GM10847 (cell line): ENCODE measurements at regions not wholly inside any gene's neighbourhood (a gene's known extent, or its start where the extent isn't known, plus 50 kb on each side); places are given as distances from the start of the nearest gene placed in this dataset.

Source experiments
- POLR2A ChIP-seq: IDR thresholded peaks from 2 replicates; pipeline ENCODE4 v1.6.1; 2011; ENCODE audit not compliant: insufficient read length; ENCODE audit errors: extremely low read depth

DNA sequence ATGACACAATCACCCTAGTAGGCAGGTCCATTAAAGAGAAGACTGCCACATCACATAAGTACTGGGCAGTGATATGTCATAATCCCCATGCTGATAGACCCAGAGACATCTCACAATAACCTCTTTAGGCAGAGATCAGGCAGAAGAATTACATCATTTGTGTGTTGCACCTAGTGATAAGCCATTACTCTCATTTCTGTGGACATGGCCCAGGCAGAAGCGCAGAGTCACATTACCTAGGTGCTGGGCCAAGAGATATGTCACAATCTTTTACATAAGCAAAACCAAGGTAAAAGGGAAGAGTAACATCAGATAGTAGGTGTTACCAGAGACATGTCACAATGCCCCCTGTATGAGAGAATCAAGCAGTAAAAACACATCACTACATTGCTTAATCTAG lies 71.9 kb downstream of the ZNF726 start:
- no peak for TF ChIP-seq POLR2A

DNA sequence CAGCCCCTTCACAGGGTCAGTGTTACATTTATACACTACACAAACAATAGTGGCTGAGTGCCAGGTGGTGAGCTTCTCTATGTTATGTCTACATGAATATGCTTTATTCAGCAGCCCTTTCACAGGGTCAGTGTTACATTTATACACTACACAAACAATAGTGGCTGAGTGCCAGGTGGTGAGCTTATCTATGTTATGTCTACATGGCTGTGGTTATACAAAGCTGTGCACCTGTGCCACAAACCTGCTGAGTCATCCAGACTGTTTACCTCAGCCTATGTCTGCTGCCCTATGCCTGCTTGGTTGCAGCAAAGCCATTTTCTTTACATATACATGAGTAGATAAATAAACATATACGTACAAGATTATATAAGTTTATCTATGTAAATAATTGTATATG lies 76.5 kb downstream of the ZNF726 start:
- TF ChIP-seq POLR2A = no peak

DNA sequence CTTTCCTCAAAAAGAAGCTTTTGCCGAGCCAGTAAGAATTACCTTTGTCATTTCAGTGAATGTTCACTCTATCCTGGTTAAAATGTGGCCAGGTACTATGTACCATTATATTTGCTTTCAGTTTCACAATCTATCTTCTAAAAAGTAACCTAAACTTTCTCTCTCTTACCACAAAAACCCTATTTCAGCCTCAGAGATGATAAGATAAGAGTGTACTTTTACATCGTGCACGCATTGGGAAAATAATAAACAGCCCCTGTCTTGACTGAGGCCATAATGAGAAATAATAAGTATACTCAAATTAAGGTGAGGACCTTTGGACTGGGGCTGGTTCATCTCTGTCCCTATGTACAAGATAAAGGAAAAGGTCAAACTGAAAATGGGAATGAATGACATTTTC lies 77.7 kb downstream of the ZNF726 start:
- TF ChIP-seq POLR2A = no peak

DNA sequence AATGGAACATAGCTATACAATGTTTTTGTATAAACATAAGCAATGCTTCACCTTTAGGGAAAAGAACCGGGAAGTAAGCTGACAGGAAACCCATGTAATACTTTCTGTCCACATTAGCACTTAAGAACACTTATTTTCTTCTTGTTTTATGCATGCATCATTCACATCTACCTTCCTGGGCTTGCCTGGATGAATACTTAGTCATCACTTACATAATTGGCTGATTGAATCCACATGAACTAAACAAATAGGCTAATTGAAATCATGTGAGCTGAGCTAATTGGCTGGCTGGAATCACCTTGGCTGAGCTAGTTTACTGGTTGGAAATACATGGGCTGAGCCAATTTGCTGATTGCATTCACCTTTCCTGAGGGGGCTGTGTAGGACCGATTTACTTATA lies 78.8 kb downstream of the ZNF726 start:
- no peak for TF ChIP-seq POLR2A

DNA sequence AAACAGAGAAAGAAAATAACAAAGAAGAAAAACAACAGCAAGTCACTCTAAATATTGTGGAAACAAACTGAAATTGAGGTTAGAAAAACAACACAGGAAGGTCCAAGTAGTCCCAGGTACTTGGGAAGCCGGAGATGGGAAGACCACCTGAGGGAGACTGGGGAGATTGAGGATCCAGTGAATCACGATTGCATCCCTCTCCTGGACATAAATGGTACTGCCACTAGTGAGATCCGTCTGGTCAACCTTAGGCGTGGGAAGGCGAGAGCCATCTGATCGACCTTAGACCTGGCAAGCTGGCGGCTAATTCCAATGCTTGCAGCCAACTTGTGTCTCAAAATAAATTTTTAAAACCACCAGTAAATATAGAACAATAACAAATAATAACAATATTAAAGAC lies 81.9 kb downstream of the ZNF726 start:
- TF ChIP-seq POLR2A = no peak

DNA sequence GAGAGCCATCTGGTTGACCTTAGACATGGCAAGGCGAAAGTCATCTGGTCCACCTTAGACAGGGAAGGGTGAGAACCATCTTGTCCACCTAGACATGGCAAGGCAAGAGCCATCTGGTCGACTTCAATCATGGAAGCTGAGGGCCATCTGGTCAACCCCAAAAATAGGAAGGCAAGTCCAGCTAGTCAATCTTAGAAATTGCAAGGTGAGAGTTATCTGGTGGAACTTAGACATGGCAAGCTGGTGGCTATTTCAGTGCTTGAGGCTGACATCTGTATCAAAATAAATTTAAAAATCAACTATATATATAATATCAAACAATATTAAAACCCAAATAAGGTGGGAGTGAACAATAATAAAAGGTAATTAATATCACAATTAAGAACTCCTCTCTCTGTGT lies 83.9 kb downstream of the ZNF726 start:
- no peak for TF ChIP-seq POLR2A

DNA sequence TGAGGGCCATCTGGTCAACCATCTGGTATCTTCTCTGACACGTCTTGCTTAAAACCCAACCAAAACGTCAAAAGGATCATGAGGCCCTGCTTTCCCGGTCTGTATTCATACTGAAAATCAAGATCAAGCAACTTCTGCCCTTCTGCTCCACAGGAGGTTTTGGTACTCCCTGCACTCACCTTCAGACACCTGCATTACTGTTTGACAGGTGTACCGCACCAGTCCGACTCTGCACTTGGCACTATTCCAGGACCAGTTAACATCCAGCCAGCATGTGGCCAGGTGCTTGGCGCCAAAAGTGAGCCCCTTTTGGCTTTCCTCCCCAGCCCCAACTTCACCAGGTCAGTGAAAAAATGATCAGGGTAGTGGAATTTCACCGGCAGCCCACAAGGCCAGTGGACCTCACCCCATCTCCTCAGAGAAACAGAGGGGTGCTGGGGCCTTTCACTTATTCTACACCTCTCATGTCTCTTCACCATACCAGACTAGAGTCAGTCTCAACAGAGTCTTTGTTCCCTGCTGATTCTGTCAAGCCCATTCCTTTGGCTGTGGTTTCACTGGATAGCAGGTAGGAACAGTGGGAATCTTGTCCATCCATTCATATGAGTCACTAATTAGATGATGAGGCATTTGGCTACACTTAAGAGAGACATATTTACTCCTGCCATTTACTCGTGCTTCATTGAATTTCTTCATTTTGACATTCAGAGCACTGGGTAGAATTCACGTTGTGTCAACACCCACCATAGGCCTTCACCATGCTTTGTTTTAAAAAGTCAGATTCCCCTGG lies 85.3 kb downstream of the ZNF726 start:
- no peak for TF ChIP-seq POLR2A

DNA sequence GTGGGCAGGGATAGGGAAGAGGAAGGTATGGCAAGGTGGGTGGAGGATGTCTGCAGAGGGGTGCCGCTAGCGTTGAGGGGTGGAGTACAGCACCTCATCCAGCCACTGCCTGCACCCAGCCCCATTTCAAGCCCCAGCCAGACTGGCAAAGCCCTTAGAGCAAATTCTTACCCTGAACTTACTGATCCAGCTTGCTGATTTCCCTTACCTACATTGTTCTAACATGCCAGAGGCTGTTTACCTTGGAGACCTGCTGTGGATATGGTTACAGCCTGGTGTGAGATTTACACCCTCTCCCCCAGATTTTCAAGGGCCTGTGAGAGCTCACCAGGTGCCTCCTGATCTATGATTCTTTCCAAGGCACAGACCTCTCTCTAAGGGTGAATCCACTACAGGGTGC lies 86.0 kb downstream of the ZNF726 start:
- TF ChIP-seq POLR2A = no peak

DNA sequence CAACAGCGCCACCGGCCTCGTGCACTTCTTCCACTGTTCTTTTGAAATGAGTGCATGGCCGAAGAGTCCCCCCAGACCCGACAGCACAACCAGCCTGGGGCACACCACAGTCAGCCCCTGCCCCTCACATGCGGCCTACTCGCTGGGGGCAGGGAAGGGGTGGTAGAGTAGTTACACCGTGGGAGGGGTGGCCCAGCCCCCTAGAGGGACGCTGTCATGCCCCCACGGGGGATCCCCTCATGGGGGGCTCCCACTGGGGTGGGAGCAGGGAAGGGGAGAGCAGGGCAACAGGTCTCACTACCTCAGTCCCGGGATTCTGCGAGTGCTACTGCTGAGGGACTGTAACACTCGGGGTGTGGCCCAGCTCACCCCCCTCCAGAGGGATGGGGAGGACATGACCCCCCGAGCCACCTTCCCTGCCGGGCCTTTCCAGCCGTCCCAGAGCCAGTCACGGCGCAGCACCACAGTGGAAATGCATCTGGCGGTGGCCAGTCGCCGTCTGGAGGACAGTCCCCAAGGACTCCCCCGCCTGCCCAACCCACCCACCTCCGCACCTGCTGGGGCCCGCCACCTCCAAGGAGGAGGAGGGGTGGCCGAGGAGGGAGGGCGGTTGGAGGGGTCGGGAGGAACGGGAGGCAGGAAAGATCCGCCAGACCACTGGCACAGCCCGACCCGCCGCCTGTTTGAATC lies 84.6 kb upstream of the ZNF254 start:
- TF ChIP-seq POLR2A = no peak

DNA sequence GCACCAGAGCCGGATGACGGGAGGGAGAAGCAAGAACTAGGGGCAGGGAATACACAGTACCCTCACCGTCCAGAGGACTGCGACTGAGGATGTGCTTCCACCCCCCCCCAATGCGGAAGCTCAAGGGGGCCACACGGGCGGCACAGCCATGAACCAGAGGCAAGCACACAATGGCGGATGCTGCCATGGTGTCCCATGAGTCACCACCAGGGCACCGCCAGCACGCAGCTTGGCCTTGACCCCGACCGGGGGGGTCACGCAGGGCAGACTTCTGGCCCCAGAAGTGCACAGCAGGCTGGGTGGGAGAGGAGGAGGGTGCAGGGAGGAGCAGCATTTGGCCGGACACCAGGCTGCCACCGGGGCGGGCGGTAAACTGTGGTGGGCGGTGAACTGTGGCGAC lies 83.5 kb upstream of the ZNF254 start:
- TF ChIP-seq POLR2A = no peak

DNA sequence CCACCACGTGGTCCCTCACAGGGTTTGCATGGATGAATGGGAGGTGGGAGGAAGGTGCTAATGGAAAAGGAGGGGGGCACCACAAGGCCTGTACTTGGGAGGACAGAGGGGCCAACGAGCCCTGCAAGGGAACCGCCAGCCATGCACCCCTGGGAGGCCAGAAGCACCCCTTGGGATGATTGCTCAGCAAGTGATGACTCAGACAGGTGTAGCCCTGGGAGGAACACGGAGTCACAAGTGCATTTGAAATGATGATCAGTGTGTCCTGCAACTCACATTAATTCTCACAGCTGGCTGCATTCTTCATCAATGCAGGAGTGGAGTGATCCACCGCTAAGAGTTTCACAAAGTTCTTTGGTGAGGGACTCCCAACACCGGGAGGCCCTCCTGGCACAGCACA lies 82.8 kb upstream of the ZNF254 start:
- TF ChIP-seq POLR2A = no peak

DNA sequence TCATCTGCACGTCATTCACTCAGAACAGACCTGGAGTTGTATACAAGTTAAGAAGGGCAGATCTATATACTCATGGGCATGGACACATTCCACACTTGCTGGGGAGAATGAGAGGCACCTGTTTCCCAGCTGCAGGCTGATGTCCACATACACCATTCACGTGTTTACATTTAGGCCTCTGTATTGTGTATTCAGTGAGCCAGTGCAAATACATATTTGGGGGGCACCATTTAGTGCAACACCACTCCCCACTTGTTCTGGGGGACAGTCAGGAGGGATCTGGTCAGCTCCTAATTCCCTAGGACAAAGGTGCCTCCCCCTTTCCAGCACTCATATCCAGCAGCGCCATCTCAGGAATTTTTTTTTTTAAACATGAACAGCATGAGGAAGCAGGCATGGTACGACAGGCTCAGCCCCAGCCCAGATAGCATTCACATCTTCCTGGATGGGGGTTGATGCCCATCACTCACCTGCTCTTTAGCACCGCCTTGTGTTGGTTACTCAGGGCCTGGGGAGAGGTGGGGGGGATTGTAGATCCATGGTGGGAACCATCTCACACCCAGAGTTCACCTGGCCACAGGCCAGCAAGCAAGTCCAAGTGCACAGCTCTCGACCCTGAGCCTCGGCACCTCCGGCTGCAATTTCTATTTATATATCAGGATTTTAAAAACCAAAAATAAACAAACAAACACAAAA lies 56.9 kb upstream of the ZNF254 start:
- no peak for TF ChIP-seq POLR2A

DNA sequence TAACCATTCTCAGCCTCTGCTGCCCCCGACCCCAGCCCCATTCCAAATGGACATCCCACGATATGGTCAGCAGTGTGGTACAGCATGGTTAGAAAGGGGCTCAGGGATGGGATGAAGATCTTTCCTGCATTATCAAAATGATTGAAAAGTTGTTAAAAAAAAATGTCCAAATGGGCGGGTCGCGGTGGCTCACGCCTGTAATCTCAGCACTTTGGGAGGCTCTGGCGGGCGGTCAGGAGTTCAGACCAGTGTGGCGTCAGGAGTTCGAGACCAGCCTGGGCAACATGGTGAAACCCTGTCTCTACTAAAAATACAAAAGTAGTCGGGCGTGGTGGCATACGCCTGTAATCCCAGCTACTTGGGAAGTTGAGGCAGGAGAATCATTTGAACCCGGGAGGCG lies 54.3 kb upstream of the ZNF254 start:
- no peak for TF ChIP-seq POLR2A

DNA sequence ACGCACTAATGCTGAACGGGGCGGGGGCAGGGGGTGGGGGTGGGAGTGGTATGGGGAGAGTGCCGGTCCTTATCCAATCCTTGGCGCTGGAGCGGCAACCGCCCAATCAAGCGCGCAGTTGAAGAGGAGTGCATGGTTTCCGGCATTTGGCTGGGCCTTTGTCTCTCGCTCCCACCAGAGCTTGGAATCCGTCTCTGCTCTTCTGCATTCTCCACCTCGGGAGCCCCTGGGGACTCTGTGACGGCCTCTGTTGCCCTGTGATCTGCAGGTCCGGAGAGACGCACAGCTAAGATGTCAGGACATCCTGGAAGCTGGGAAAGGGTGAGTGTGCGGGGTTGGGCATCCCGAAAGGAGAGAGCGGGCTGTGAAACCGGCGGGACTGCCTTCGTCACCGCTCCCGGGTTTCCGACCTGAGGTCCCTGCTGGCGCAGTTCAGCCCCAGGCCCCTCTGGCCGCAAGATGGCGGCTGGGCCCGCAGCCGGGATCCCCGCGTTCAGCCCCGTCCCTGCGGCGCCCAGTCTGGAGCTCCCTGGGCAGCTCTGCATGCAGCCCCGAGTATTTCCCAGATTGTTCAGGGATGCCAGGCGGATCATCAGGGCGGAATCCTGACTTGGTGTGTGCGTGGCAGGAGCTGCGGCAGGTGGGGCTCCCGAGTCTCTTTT lies 53.6 kb upstream of the ZNF254 start:
- TF ChIP-seq POLR2A = peak; percentile 70

DNA sequence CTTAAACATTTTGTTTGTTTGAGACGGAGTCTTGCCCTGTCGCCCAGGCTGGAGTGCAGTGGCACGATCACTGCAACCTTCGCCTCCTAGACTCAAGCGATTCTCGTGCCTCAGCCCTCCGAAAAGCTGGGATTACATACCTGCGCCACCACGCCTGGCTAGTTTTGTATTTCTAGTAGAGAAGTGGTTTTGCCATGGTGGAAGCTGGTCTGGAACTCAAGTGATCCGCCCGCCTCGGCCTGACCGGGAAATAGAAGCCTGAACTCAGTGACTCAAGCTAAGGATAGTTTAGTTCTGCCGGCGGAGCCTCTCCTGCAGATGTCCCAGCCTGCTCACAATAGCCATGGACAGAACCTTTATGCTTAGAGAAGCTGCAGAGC lies 53.0 kb upstream of the ZNF254 start:
- no peak for TF ChIP-seq POLR2A
